GM18502 (cell line): ENCODE measurements at regions not wholly inside any gene's neighbourhood (a gene's known extent, or its start where the extent isn't known, plus 50 kb on each side); places are given as distances from the start of the nearest gene placed in this dataset.
"Not testable (repeated sequence)": the region's sequence is repeated elsewhere in the genome, so short reads cannot be mapped to it uniquely, and the experiment has no call there.

ENCODE experiments used
- ATAC-seq: cut with Tn5 transposase; IDR thresholded peaks from one replicate; pipeline ENCODE4 v1.9.1; 2021; ENCODE audit warnings: mild to moderate bottlenecking; ENCODE audit not compliant: unreplicated experiment, poor library complexity

DNA sequence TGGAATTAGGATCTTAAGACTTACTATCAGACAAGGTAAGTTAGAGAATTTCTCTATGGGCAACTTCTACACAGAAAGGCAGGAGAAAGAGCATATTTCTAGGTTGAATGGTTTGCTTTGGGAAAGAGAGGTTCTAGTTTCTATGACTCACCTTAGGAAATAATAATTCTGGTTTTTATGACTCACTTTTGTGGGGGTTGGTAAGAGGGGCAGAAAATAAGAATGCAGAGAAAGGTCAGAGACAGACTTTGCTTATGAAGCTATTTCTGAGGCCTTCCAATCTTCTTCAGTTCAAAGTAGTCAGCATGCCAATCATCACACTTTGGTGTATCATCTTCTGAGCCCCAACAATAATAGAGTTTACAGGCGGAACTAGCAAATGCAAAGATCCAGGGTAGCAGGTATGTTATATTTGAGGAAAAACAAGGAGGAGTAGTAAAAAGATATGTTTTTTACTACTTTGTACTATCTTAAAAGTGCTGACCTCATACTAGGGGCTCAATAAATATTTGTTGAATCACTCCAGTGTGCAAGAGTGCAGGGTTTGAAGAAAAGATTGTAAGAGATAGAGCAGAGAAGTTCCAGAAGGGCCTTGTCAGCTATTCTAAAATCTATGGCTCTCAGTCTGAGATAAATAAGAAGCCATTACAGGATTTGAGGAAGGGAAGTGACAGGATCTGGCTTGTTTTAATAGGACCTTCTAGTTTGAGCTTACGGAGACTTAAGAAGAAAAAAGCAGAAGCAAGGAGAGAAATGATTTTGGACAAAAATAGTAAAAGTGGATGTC, 56.7 kb upstream of the LRFN5 start:
- ATAC-seq: no peak

DNA sequence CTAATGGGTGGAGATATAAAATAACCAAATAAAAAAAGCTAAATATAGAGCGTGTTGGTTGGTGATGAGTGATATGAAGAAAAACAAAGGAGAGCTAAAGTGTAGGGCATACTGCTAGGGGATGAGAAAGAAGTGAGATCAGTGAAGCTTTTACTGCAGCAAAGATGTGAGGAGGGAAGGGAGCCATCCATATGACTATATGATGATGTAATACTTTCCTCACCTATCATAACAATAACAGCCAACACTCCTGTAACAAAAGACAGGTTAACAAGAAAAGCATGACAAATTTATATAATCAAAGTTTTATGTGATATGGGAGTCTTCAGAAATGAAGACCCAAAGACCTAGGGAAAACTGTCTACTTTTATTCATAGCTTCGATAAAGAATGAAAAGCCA, 57.4 kb upstream of the LRFN5 start:
- no peak for ATAC-seq

- no peak for ATAC-seq
Observed at GRCh38 chr14:41548666-41549065, 58.0 kb upstream of the LRFN5 start.

- no peak for ATAC-seq
Observed at GRCh38 chr14:41541333-41541732, 65.3 kb upstream of the LRFN5 start.

GRCh38 chr14:41532255-41532654, 74.4 kb upstream of the LRFN5 start:
- no peak for ATAC-seq

DNA sequence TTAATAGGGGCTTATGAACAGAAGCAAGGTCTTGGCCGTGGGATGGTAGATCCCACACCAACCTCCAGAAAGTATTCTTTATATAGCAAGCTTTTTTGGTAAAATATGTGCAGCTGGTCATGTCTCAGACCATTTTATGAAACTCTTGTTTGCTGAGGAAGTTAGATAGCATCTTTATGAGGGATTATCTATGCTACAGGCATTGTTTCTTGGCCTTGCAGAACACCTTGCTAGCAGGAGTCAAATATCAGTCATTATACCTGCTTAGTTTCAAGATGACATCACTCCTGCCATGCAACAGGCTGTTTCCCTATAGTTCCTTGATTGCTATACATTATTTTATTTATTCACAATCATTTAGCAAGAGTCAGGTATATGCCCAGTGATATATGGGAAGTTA, 84.8 kb upstream of the LRFN5 start:
- ATAC-seq: no peak

DNA sequence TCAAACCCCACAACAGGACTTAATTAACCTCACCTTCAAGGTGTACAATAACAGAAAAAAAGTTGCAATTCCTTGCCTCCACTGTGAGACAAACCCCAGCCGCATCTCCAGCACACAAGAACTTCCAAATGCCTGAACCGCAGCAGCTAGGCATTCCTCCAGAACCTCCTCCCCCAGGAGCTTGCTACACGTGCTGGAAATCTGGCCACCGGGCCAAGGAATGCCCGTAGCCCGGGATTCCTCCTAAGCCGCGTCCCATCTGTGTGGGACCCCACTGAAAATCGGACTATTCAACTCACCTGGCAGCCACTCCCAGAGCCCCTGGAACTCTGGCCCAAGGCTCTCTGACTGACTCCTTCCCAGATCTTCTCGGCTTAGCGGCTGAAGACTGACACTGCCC, 88.6 kb upstream of the LRFN5 start:
- ATAC-seq: not testable (repeated sequence)

DNA sequence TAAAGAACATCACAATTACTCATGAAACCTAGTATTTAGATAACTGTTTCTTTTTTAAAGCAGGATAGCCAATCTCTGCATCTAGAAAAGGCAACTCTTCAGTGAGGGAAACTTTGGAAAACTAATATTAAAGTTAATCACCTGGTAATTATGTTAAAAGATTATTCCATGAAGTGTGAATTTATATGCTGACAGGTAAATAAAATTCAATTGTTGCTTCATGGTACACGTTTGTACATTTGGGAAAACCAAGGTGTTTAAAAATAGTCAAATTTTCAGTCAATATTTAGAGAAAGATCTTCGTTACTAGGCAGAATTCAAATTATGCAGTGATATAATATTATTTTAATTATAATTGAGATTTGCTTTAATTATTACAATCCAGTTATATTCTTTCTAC, 100.1 kb upstream of the LRFN5 start:
- ATAC-seq: no peak

- ATAC-seq: no peak
Observed at GRCh38 chr14:41505491-41505890, 101.2 kb upstream of the LRFN5 start.

DNA sequence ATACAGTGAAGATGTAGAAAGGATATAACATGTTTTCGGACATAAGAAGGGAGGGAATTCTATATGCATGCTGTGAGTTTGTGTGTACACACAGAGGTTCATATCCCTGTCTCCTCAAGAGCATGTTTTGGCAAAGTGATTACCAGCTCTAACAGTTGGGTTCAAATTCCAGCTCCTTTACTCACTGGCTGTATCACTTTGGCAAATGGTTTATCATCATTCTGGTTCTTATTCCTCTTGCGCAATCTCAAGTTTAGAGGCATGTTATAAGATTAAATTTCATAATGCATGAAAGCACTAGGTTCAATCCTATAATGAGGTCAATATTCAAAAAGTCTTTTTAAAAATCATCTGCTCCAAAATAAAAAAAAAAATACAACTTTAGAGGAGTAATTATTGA, 107.7 kb upstream of the LRFN5 start:
- ATAC-seq: no peak

GRCh38 chr14:41490323-41490722, 116.4 kb upstream of the LRFN5 start:
- ATAC-seq: no peak

- no peak for ATAC-seq
Observed at GRCh38 chr14:41489315-41489972, 117.2 kb upstream of the LRFN5 start.

GRCh38 chr14:41488401-41488800, 118.3 kb upstream of the LRFN5 start:
- ATAC-seq: no peak

GRCh38 chr14:41482861-41483260, 123.8 kb upstream of the LRFN5 start:
- ATAC-seq: no peak

GRCh38 chr14:41476526-41476925, 130.2 kb upstream of the LRFN5 start:
- no peak for ATAC-seq

GRCh38 chr14:41461380-41461779, 145.3 kb upstream of the LRFN5 start:
- ATAC-seq: no peak

DNA sequence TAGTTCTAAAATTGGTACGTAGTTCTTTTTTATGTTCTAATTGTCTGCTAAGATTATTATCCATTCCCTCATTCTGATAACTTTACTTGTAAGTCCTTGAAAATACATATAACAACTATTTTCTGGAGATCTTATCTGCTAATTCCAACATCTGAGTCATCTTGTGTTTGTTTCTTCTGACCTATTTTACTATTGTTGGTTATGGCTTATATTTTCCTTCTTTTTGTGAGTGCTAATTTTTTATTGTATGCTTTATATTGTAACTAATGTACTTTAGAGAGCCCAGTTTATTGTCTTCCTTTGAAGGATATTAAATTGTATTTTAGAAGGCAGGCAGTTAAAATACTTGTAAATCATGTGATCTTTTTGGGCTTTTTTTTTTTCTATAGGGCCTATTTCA, 149.3 kb upstream of the LRFN5 start:
- no peak for ATAC-seq

GRCh38 chr14:41449066-41449465, 157.6 kb upstream of the LRFN5 start:
- ATAC-seq: no peak

DNA sequence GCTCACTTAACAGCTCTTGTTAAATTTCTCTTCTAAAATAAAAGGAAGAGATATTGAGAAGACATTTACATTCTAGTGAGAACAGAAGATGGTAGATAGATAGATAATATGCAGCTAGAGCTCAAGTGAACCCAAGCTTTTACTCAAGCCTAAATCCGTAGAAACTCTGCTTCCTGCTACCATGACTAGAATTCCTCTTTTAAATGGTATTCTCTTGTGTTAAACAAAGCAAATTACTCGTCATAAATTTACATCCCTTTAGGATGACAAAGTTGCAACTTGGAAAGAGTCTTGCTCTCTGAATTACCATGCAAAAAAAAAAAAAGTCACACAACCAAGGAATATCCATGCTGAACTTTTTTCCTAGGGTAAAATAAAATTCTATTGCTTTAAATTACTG, 160.7 kb upstream of the LRFN5 start:
- ATAC-seq: no peak

DNA sequence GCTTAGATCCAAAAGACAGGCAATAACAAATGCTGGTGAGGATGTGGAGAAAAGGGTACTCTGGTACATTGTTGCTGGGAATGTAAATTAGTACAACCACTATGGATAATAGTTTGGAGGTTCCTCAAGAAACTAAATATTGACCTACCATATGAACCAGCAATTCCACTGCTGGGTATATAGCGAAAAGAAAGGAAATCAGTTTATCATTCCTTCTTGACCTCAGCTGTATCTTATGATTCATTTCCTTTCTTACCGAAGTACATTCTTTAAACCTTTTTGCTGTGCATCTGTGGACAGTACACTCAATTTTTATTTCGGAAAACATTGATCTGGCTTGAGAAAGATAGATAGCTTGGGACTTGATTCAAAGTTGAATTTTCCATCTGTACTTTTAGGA, 183.2 kb upstream of the LRFN5 start:
- ATAC-seq: no peak

GRCh38 chr14:41421308-41421707, 185.4 kb upstream of the LRFN5 start:
- ATAC-seq: not testable (repeated sequence)

GRCh38 chr14:41419709-41420108, 187.0 kb upstream of the LRFN5 start:
- ATAC-seq: no peak
